Lower leg skin (tissue), 4 donors: ENCODE measurements at regions not wholly inside any gene's neighbourhood (a gene's known extent, or its start where the extent isn't known, plus 50 kb on each side); places are given as distances from the start of the nearest gene placed in this dataset.
A peak's percentile ranks its signal among the peaks of the same experiment; 100 is the strongest.

Experiments used
- DNase-seq, 2 donors: peaks; one replicate each; pipeline ENCODE4 v3.0.0-alpha.2; 2019; ENCODE audit warnings: low spot score in 2 of 2
- H3K4me3 ChIP-seq: fragments of 200-600 bp; sonication (generic); 2 replicates; pipeline ENCODE4 v1.5.1; 2017; ENCODE audit warnings: mild to moderate bottlenecking, low read depth; ENCODE audit not compliant: poor library complexity, severe bottlenecking
- CTCF ChIP-seq, 3 donors: fragments of 450-650 bp; IDR thresholded peaks; one replicate each; pipeline ENCODE4 v1.5.1; 2016; ENCODE audit warnings: antibody characterized with exemption in 3 of 3, mild to moderate bottlenecking in 3 of 3, moderate library complexity in 2 of 3
- POLR2A ChIP-seq, 2 donors: fragments of 450-650 bp; IDR thresholded peaks; one replicate each; pipeline ENCODE4 v1.6.1; 2016 to 2017; ENCODE audit warnings: antibody characterized with exemption in 2 of 2, mild to moderate bottlenecking in 1 of 2, moderate library complexity in 1 of 2
- whole genome bisulfite sequencing, 2 donors: methylation state at CpG; one replicate each; pipeline ENCODE4 v1.1.5; 2018; 5-methylcytosine and 5-hydroxymethylcytosine counted together
- intact Hi-C: fragments of 100-400 bp; cut with DNase I; formaldehyde crosslinking; loops from one replicate; pipeline ENCODE4 v1.15.0; 2023; ENCODE audit warnings: low total_unique reads

- no peak for DNase-seq
- 43 to 47% methylated on average over 6 of the region's 6 CpGs for WGBS, 2 donors
- TF ChIP-seq POLR2A (IDR thresholded peaks at IDR 0.05) (no peak), CTCF (IDR thresholded peaks at IDR 0.05) (no peak)
- no peak overlapping the region for H3K4me3 ChIP-seq
- intact Hi-C loops, result no loop called here
Measured at GRCh38 chr18:31247574-31248199, 70.3 kb upstream of the DSG1 start.

GRCh38 chr18:31248783-31249521, 69.0 kb upstream of the DSG1 start:
- no peak for TF ChIP-seq CTCF (IDR thresholded peaks at IDR 0.05)
- intact Hi-C loops, result no loop called here
- 73 to 83% methylated on average over 6 of the region's 6 CpGs for WGBS, 2 donors
- no peak overlapping the region for H3K4me3 ChIP-seq
- DNase-seq, result no peak

GRCh38 chr18:31250902-31251301, 67.1 kb upstream of the DSG1 start:
- DNase-seq, result no peak
- TF ChIP-seq CTCF (IDR thresholded peaks at IDR 0.05) (no peak), POLR2A (IDR thresholded peaks at IDR 0.05) (no peak)
- intact Hi-C loops, result no loop called here
- H3K4me3 ChIP-seq, result no peak overlapping the region
- 51 to 56% methylated on average over 2 of the region's 2 CpGs for WGBS, 2 donors

- 30 to 46% methylated on average over 1 of the region's 1 CpG for WGBS, 2 donors
- H3K4me3 ChIP-seq, result no peak overlapping the region
- DNase-seq, result no peak
- TF ChIP-seq CTCF (IDR thresholded peaks at IDR 0.05), result no peak
- intact Hi-C loops, result no loop called here
Measured at GRCh38 chr18:31252522-31252921, 65.4 kb upstream of the DSG1 start.

- intact Hi-C loops, result no loop called here
- no peak for TF ChIP-seq POLR2A (IDR thresholded peaks at IDR 0.05)
- no peak for TF ChIP-seq CTCF (IDR thresholded peaks at IDR 0.05)
- 42 to 62% methylated on average over 1 of the region's 1 CpG for WGBS, 2 donors
- peak in 1 of 2 donors; percentile 71 for DNase-seq
- H3K4me3 ChIP-seq, result no peak overlapping the region
Measured at GRCh38 chr18:31255953-31256352, 62.0 kb upstream of the DSG1 start.
